Gastroesophageal sphincter (tissue), 3 donors: ENCODE measurements at regions not wholly inside any gene's neighbourhood (a gene's known extent, or its start where the extent isn't known, plus 50 kb on each side); places are given as distances from the start of the nearest gene placed in this dataset.

ENCODE experiments used
- CTCF ChIP-seq, 4 experiments: fragments of 200-600 bp in 2 of 4; fragments of 450-650 bp in 2 of 4; sonication (generic) in 1 of 4; IDR thresholded peaks; one replicate each; pipeline ENCODE4 v1.5.1; 2017 to 2019; ENCODE audit warnings: antibody characterized with exemption in 4 of 4, mild to moderate bottlenecking in 2 of 4, moderate library complexity in 2 of 4
- EP300 ChIP-seq: sonication (generic); formaldehyde crosslinking; IDR thresholded peaks from one replicate; pipeline ENCODE4 v1.6.1; 2017; ENCODE audit warnings: antibody characterized with exemption, mild to moderate bottlenecking
- POLR2A ChIP-seq, 2 donors: fragments of 450-650 bp; IDR thresholded peaks; one replicate each; pipeline ENCODE4 v1.6.1; 2017; ENCODE audit warnings: antibody characterized with exemption in 2 of 2, mild to moderate bottlenecking in 2 of 2, moderate library complexity in 1 of 2
- POLR2AphosphoS5 ChIP-seq: sonication (generic); formaldehyde crosslinking; IDR thresholded peaks from one replicate; pipeline ENCODE4 v1.6.1; 2017; ENCODE audit warnings: antibody characterized with exemption

- TF ChIP-seq POLR2A (IDR thresholded peaks at IDR 0.05) (no peak), CTCF (IDR thresholded peaks at IDR 0.05) (no peak), EP300 (no peak), POLR2AphosphoS5 (no peak)
Measured at GRCh38 chr18:57957210-57957609, 86.8 kb upstream of the NEDD4L start.
